ENCODE measurements at regions not wholly inside any gene's neighbourhood (a gene's known extent, or its start where the extent isn't known, plus 50 kb on each side); places are given as distances from the start of the nearest gene placed in this dataset.

- TF ChIP-seq CTCF (IDR thresholded peaks at IDR 0.05; ENCODE audit: control extremely low read depth, extremely low read depth, low read depth, missing control alignments): no peak
- POLR2A ChIA-PET: no interaction called here
- CTCF ChIA-PET: no interaction called here
- no peak for DNase-seq (ENCODE audit: extremely low spot score)
These were observed 1141.1 kb downstream of the STIM2 start for GRCh38 chr4:28001698-28002097.

- CTCF ChIA-PET: no interaction called here
- POLR2A ChIA-PET: no interaction called here
- TF ChIP-seq CTCF (IDR thresholded peaks at IDR 0.05; ENCODE audit: control extremely low read depth, extremely low read depth, low read depth, missing control alignments): no peak
- no peak for DNase-seq (ENCODE audit: extremely low spot score)
These were observed 1143.9 kb downstream of the STIM2 start for GRCh38 chr4:28004520-28004919.

GRCh38 chr4:28006021-28006420 lies 1145.4 kb downstream of the STIM2 start:
- ChIA-PET CTCF (no interaction called here), POLR2A (no interaction called here)
- no peak for DNase-seq (ENCODE audit: extremely low spot score)
- no peak for TF ChIP-seq CTCF (IDR thresholded peaks at IDR 0.05; ENCODE audit: control extremely low read depth, extremely low read depth, low read depth, missing control alignments)

- no peak for TF ChIP-seq CTCF (IDR thresholded peaks at IDR 0.05; ENCODE audit: control extremely low read depth, extremely low read depth, low read depth, missing control alignments)
- ChIA-PET CTCF (no interaction called here), POLR2A (no interaction called here)
- no peak for DNase-seq (ENCODE audit: extremely low spot score)
These were observed 1147.1 kb downstream of the STIM2 start for GRCh38 chr4:28007693-28008092.

- no peak for DNase-seq (ENCODE audit: extremely low spot score)
- ChIA-PET POLR2A (no interaction called here), CTCF (interaction anchor here (1.0 kb wide), 1 partner anchor 10 kb away, joined by 3 read pairs; no protein-coding TSS in a partner anchor)
- no peak for TF ChIP-seq CTCF (IDR thresholded peaks at IDR 0.05; ENCODE audit: control extremely low read depth, extremely low read depth, low read depth, missing control alignments)
These were observed 1148.9 kb downstream of the STIM2 start for GRCh38 chr4:28009541-28009940.

- CTCF ChIA-PET: interaction anchor here (0.8 to 1.4 kb wide), 3 partner anchors 9 to 40 kb away, joined by 3 to 4 read pairs (median 3); no protein-coding TSS in a partner anchor
- no peak for DNase-seq (ENCODE audit: extremely low spot score)
- POLR2A ChIA-PET: no interaction called here
- no peak for TF ChIP-seq CTCF (IDR thresholded peaks at IDR 0.05; ENCODE audit: control extremely low read depth, extremely low read depth, low read depth, missing control alignments)
These were observed 1150.1 kb downstream of the STIM2 start for GRCh38 chr4:28010577-28011240.
